RWPE2 (cell line): ENCODE measurements at regions not wholly inside any gene's neighbourhood (a gene's known extent, or its start where the extent isn't known, plus 50 kb on each side); places are given as distances from the start of the nearest gene placed in this dataset.

Experiments used
- ATAC-seq: fragments of 200-7000 bp; cut with Tn5 transposase; 3 replicates; pipeline ENCODE4 v1.9.1; 2021; ENCODE audit warnings: low read depth
- DNase-seq: peaks from one replicate; pipeline ENCODE4 v3.0.0-alpha.2; 2020; ENCODE audit warnings: low spot score
- H3K27ac ChIP-seq: fragments of 450-650 bp; 2 replicates; pipeline ENCODE4 v1.5.1; 2017; ENCODE audit warnings: mild to moderate bottlenecking; ENCODE audit not compliant: poor library complexity, severe bottlenecking
- H3K27me3 ChIP-seq: fragments of 250-450 bp; sonication (Bioruptor Pico); 2 replicates; pipeline ENCODE4 v1.5.1; 2021; ENCODE audit warnings: mild to moderate bottlenecking, moderate library complexity; ENCODE audit not compliant: insufficient read depth, poor library complexity, severe bottlenecking
- H3K36me3 ChIP-seq: fragments of 250-450 bp; sonication (Bioruptor Pico); 2 replicates; pipeline ENCODE4 v1.5.1; 2020; ENCODE audit warnings: low read depth, mild to moderate bottlenecking, moderate library complexity
- H3K4me1 ChIP-seq: fragments of 250-450 bp; sonication (Bioruptor Pico); 2 replicates; pipeline ENCODE4 v1.5.1; 2021; ENCODE audit warnings: mild to moderate bottlenecking, moderate library complexity; ENCODE audit not compliant: insufficient read depth, poor library complexity, severe bottlenecking
- H3K4me3 ChIP-seq: fragments of 250-450 bp; sonication (Bioruptor Pico); 2 replicates; pipeline ENCODE4 v1.5.1; 2021; ENCODE audit warnings: mild to moderate bottlenecking, moderate library complexity; ENCODE audit not compliant: severe bottlenecking
- H3K9me3 ChIP-seq: fragments of 250-450 bp; sonication (Bioruptor Pico); 2 replicates; pipeline ENCODE4 v1.5.1; 2021; ENCODE audit warnings: mild to moderate bottlenecking, moderate library complexity; ENCODE audit not compliant: severe bottlenecking
- CTCF ChIP-seq: fragments of 450-650 bp; IDR thresholded peaks from one replicate; pipeline ENCODE4 v1.5.1; 2017; ENCODE audit warnings: mild to moderate bottlenecking, moderate library complexity; ENCODE audit not compliant: poor library complexity, severe bottlenecking

GRCh38 chr18:54749291-54749690 lies 79.0 kb upstream of the RAB27B start:
- Histone ChIP-seq H3K27ac (no peak overlapping the region), H3K4me3 (no peak overlapping the region), H3K4me1 (peaks cover 3% of the 10 kb centered on the region), H3K36me3 (no peaks in the 10 kb centered on the region), H3K9me3 (no peaks in the 10 kb centered on the region), H3K27me3 (no peaks in the 10 kb centered on the region)
- ATAC-seq (no peak), DNase-seq (no peak)
- TF ChIP-seq CTCF, result no peak

GRCh38 chr18:54750350-54750749 lies 77.9 kb upstream of the RAB27B start:
- no peak for TF ChIP-seq CTCF
- Histone ChIP-seq H3K4me1 (peaks cover 3% of the 10 kb centered on the region), H3K27ac (no peak overlapping the region), H3K4me3 (no peak overlapping the region), H3K9me3 (no peaks in the 10 kb centered on the region), H3K27me3 (no peaks in the 10 kb centered on the region), H3K36me3 (no peaks in the 10 kb centered on the region)
- ATAC-seq (no peak), DNase-seq (no peak)

- TF ChIP-seq CTCF, result no peak
- H3K4me1 ChIP-seq, result peaks cover 3% of the 10 kb centered on the region
- no peaks in the 10 kb centered on the region for H3K36me3 ChIP-seq
- DNase-seq (no peak), ATAC-seq (no peak)
- H3K4me3 ChIP-seq, result no peak overlapping the region
- H3K27me3 ChIP-seq, result no peaks in the 10 kb centered on the region
- H3K27ac ChIP-seq, result no peak overlapping the region
- H3K9me3 ChIP-seq, result no peaks in the 10 kb centered on the region
Measured at GRCh38 chr18:54752185-54752584, 76.1 kb upstream of the RAB27B start.

GRCh38 chr18:54755456-54755855 lies 72.8 kb upstream of the RAB27B start:
- DNase-seq (no peak), ATAC-seq (no peak)
- no peak for TF ChIP-seq CTCF

GRCh38 chr18:54762386-54762785 lies 65.9 kb upstream of the RAB27B start:
- ATAC-seq (no peak), DNase-seq (no peak)
- Histone ChIP-seq H3K36me3 (no peaks in the 10 kb centered on the region), H3K9me3 (no peaks in the 10 kb centered on the region), H3K4me1 (peaks cover 3% of the 10 kb centered on the region), H3K4me3 (no peak overlapping the region), H3K27me3 (no peaks in the 10 kb centered on the region), H3K27ac (no peak overlapping the region)
- TF ChIP-seq CTCF, result no peak

More at GRCh38 chr18:54755456-54755855, 72.8 kb upstream of the RAB27B start:
- Histone ChIP-seq H3K4me1 (no peaks in the 10 kb centered on the region), H3K27me3 (no peaks in the 10 kb centered on the region), H3K27ac (no peak overlapping the region), H3K9me3 (no peaks in the 10 kb centered on the region), H3K4me3 (no peak overlapping the region), H3K36me3 (no peaks in the 10 kb centered on the region)
